ENCODE measurements at regions not wholly inside any gene's neighbourhood (a gene's known extent, or its start where the extent isn't known, plus 50 kb on each side); places are given as distances from the start of the nearest gene placed in this dataset.

- Histone ChIP-seq H3K9ac (ENCODE audit: low read length) (no peak overlapping the region), H4K20me1 (ENCODE audit: control insufficient read depth, insufficient read depth, low read length, poor library complexity, severe bottlenecking) (no peaks in the 10 kb centered on the region), H3K27me3 (replicated peaks in 1 of 4; ENCODE audit: control extremely low read depth in 1 of 4, control insufficient read depth in 3 of 4, insufficient read depth in 4 of 4, low read length in 3 of 4) (peaks cover 0 to 49% (median 34%) of the 10 kb centered on the region in 4 experiments), H3K9me3 (ENCODE audit: control extremely low read depth in 1 of 3, control insufficient read depth in 2 of 3, insufficient read depth in 1 of 3, low read length in 2 of 3) (no peaks in the 10 kb centered on the region), H2AFZ (ENCODE audit: insufficient read depth, low read depth, low read length, poor library complexity, severe bottlenecking) (no peak overlapping the region), H3K4me1 (ENCODE audit: control insufficient read depth in 2 of 2, insufficient read depth in 2 of 2, low read length in 2 of 2) (peaks cover 25 to 30% of the 10 kb centered on the region in 2 donors), H3K36me3 (replicated peaks in 1 of 2; ENCODE audit: control extremely low read depth in 1 of 2, control insufficient read depth in 1 of 2, extremely low read depth in 1 of 2, insufficient read depth in 2 of 2, low read length in 1 of 2) (no peaks in the 10 kb centered on the region), H3K4me2 (replicated peaks; ENCODE audit: low read depth, low read length, poor library complexity, severe bottlenecking) (no peak overlapping the region), H3K79me2 (ENCODE audit: control insufficient read depth, insufficient read depth, low read length) (no peaks in the 10 kb centered on the region), H3K4me3 (ENCODE audit: control extremely low read depth in 1 of 5, extremely low read depth in 1 of 5, insufficient read depth in 1 of 5, low read depth in 2 of 5, low read length in 4 of 5) (no peak overlapping the region), H3K27ac (ENCODE audit: low read length in 2 of 2) (no peak overlapping the region)
- Mint-ChIP-seq H3K27ac (no peak overlapping the region), H3K4me1 (peaks cover 35% of the 10 kb centered on the region), H3K4me3 (no peak overlapping the region), H3K27me3 (peaks cover 35% of the 10 kb centered on the region), H3K9me3 (ENCODE audit: insufficient read depth) (no peaks in the 10 kb centered on the region)
- WGBS (ENCODE audit: insufficient coverage) = 67% methylated on average over 2 of the region's 7 CpGs
- no peak for DNase-seq
- POLR2A ChIA-PET = no interaction called here
- ATAC-seq (ENCODE audit: low read depth) = no peak
- intact Hi-C loops (cut with micrococcal nuclease) = loop anchor here (5.0 kb wide), 1 partner anchor 37 kb away; no protein-coding TSS in a partner anchor
- no peak for TF ChIP-seq EZH2 (IDR thresholded peaks at IDR 0.05; ENCODE audit: borderline replicate concordance, insufficient read depth, low read depth, low read length, poor library complexity, severe bottlenecking)
- TF ChIP-seq CTCF (IDR thresholded peaks at IDR 0.05) = no peak
- CTCF ChIA-PET = interaction anchor here (1.1 to 1.5 kb wide), 2 partner anchors 44 to 127 kb away, joined by 3 read pairs; no protein-coding TSS in a partner anchor
Observed at GRCh38 chr14:22429546-22430294, 159.3 kb downstream of the DAD1 start.

GRCh38 chr14:22428700-22429291 lies 160.2 kb downstream of the DAD1 start:
- DNase-seq = no peak
- WGBS (ENCODE audit: insufficient coverage) = 47% methylated on average over 3 of the region's 7 CpGs
- Histone ChIP-seq H4K20me1 (ENCODE audit: control insufficient read depth, insufficient read depth, low read length, poor library complexity, severe bottlenecking) (no peaks in the 10 kb centered on the region), H3K36me3 (replicated peaks in 1 of 2; ENCODE audit: control extremely low read depth in 1 of 2, control insufficient read depth in 1 of 2, extremely low read depth in 1 of 2, insufficient read depth in 2 of 2, low read length in 1 of 2) (no peaks in the 10 kb centered on the region), H3K9ac (ENCODE audit: low read length) (no peak overlapping the region), H3K4me3 (ENCODE audit: control extremely low read depth in 1 of 5, extremely low read depth in 1 of 5, insufficient read depth in 1 of 5, low read depth in 2 of 5, low read length in 4 of 5) (no peak overlapping the region), H3K79me2 (ENCODE audit: control insufficient read depth, insufficient read depth, low read length) (no peaks in the 10 kb centered on the region), H2AFZ (ENCODE audit: insufficient read depth, low read depth, low read length, poor library complexity, severe bottlenecking) (no peak overlapping the region), H3K27ac (ENCODE audit: low read length in 2 of 2) (no peak overlapping the region), H3K27me3 (replicated peaks in 1 of 4; ENCODE audit: control extremely low read depth in 1 of 4, control insufficient read depth in 3 of 4, insufficient read depth in 4 of 4, low read length in 3 of 4) (peaks cover 0 to 49% (median 34%) of the 10 kb centered on the region in 4 experiments), H3K4me2 (replicated peaks; ENCODE audit: low read depth, low read length, poor library complexity, severe bottlenecking) (no peak overlapping the region), H3K4me1 (ENCODE audit: control insufficient read depth in 2 of 2, insufficient read depth in 2 of 2, low read length in 2 of 2) (peaks cover 25 to 30% of the 10 kb centered on the region in 2 donors), H3K9me3 (ENCODE audit: control extremely low read depth in 1 of 3, control insufficient read depth in 2 of 3, insufficient read depth in 1 of 3, low read length in 2 of 3) (no peaks in the 10 kb centered on the region)
- POLR2A ChIA-PET = no interaction called here
- peaks cover 35% of the 10 kb centered on the region for H3K27me3 Mint-ChIP-seq
- no peaks in the 10 kb centered on the region for H3K9me3 Mint-ChIP-seq (ENCODE audit: insufficient read depth)
- no peak for ATAC-seq (ENCODE audit: low read depth)
- peaks cover 32% of the 10 kb centered on the region for H3K4me1 Mint-ChIP-seq
- no peak for TF ChIP-seq EZH2 (IDR thresholded peaks at IDR 0.05; ENCODE audit: borderline replicate concordance, insufficient read depth, low read depth, low read length, poor library complexity, severe bottlenecking)
- TF ChIP-seq CTCF (IDR thresholded peaks at IDR 0.05) = no peak
- CTCF ChIA-PET = interaction anchor here (1.1 kb wide), 1 partner anchor 128 kb away, joined by 3 read pairs; no protein-coding TSS in a partner anchor
- intact Hi-C loops (cut with micrococcal nuclease) = no loop called here
- H3K4me3 Mint-ChIP-seq = no peak overlapping the region
- H3K27ac Mint-ChIP-seq = no peak overlapping the region
